ENCODE measurements at regions not wholly inside any gene's neighbourhood (a gene's known extent, or its start where the extent isn't known, plus 50 kb on each side); places are given as distances from the start of the nearest gene placed in this dataset.

DNA sequence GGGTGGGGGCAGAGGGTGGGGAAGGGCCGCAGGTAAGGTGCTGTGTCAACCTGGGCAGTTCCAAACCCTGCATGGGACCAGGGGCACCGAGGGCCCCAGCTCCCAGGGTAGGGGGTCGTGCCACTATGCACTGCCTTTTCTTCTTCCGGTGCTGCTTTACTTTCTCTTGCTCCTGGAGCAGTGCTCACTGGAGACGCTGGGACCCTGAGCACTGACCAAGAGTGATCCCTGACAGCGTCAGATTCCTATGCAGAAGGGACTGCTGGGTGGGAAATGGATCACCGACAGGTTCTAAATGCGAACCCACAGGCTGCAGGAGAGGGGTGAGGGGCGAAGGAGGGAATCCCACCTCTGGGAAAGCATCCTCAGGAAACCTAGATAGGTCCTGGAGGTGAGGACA, 470.1 kb downstream of the SOX9 start:
- no peak for DNase-seq

GRCh38 chr17:72591289-72592241, 470.7 kb downstream of the SOX9 start:
- peak in 1 of 2 experiments; percentile 26 for DNase-seq

DNA sequence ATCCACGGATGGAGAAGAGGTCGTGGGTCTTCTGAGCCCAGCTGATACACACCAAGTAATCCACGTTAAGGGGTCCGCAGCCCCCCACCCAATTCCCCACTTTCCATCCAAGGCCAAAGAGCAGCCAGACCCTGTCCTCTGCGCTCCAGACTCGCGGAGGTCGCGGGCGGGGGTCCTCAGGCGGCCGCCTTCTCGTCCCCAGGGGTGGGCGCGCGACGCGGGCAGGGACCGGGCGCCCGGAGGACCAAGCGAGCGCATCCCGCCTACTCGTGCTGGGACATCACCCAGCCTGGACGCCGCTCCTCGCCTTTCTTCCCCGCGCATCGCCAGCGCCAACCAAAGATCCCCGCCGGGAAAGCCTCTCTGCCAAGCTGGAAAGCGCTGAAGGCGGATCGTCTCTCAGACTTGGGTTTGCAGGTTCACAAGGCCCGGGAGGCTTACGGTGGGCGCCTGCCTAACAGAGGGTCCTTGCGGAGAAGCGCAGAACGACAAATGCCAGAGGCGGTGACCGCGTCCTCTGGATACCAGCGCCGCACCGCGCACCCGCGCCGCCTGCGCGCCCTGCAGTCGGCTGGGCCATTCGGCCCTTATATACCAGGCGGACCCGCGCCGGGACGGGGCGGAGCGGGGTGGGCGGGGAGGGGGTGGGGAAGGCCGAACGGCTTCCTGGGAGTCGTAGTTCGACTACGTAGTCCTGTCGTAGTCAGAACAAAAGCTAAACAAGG, 471.6 kb downstream of the SOX9 start:
- DNase-seq, result peak; percentile 69 to 75

DNA sequence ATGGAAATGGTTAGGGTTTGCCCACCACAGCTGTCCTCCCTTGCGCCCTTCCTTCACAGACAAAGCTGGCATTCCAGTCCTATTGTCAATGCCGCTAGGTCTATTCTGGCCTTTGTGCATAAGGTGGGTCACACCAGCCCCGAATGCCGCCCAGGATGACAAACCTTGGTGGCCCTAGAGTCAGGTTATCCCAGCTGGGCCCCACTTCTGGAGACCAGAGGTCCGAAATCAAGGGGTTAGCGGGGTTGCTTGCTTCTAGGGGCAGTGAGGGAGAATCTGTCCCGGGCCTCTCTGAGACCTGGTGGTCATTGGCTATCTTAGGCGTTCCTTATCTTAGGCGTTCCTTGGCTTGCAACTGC, 472.1 kb downstream of the SOX9 start:
- no peak for DNase-seq

DNA sequence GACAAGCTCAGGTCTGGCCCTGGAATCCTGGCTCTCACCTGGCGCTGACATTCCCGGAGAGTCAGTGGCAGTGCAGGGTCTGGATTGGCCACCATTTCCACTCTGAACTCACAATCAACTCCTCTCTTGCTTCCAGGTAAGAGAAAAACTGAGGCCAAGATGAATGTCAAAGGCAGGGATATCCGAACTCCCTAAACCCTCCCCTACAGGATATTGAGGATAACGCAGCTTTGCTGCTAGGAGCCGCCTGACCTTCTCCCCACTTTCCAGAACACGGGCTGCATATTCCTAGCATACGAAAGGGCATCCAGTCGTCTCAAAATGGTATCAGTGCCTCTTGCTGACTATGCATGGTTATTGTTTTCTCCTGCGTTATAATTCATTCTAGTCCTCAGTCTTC, 473.4 kb downstream of the SOX9 start:
- no peak for DNase-seq
